GM12878 (cell line): ENCODE measurements at regions not wholly inside any gene's neighbourhood (a gene's known extent, or its start where the extent isn't known, plus 50 kb on each side); places are given as distances from the start of the nearest gene placed in this dataset.

ENCODE experiments used
- ATAC-seq: fragments of 200-7000 bp; cut with Tn5 transposase; 3 replicates; pipeline ENCODE4 v1.9.1; 2020; ENCODE audit warnings: mild to moderate bottlenecking, moderate library complexity
- BruUV-seq: library from RNA; stranded (reverse); fragments of 400-500 nt; replicated peaks from 2 replicates; lab custom pipeline; 2021; lab: Mats Ljungman, UMichigan
- CTCF ChIA-PET: fragments of 300-600 bp; sonication (Branson Sonifier 250); formaldehyde crosslinking; extraction: SDS; loops from one replicate; lab custom pipeline; 2021; ENCODE audit warnings: inconsistent platforms; lab: Yijun Ruan, JAX
- POLR2A ChIA-PET: fragments of 350-600 bp; formaldehyde crosslinking; extraction: SDS; loops from one replicate; lab custom pipeline; 2021; ENCODE audit warnings: inconsistent platforms; lab: Charles Lee
- RAD21 ChIA-PET: fragments of 300-600 bp; sonication (Branson Sonifier 250); formaldehyde crosslinking; loops from one replicate; lab custom pipeline; 2023; ENCODE audit warnings: antibody characterized with exemption; ENCODE audit not compliant: unreplicated experiment; lab: Charles Lee
- SMC1A ChIA-PET: fragments of 300-600 bp; sonication (Branson Sonifier 250); formaldehyde crosslinking; loops from one replicate; lab custom pipeline; 2023; ENCODE audit not compliant: unreplicated experiment, uncharacterized antibody; lab: Charles Lee
- DNase-seq: peaks from one replicate; pipeline ENCODE4 v3.0.0-alpha.2; 2011; ENCODE audit warnings: low read depth, low spot score
- FAIRE-seq: peaks from 3 replicates; lab custom pipeline; 2011; peaks lifted over from hg19 to GRCh38; lab: Jason Lieb, UNC
- H2AFZ ChIP-seq: 2 replicates; pipeline ENCODE4 v1.6.0; 2011; ENCODE audit warnings: low read depth, low read length, control low read depth; ENCODE audit not compliant: control insufficient read depth
- H3K27ac ChIP-seq: 2 replicates; pipeline ENCODE4 v1.5.1; 2011; ENCODE audit warnings: control low read depth; ENCODE audit not compliant: control insufficient read depth, insufficient read depth
- H3K27me3 ChIP-seq, 2 experiments: replicated peaks in 1 of 2; 2 replicates each; pipeline versions ENCODE4 v1.6.0 to v1.6.1; 2011; ENCODE audit warnings: low read length in 1 of 2; ENCODE audit not compliant: control insufficient read depth in 2 of 2, insufficient read depth in 2 of 2
- H3K36me3 ChIP-seq, 2 experiments: 2 replicates each; pipeline ENCODE4 v1.5.1; 2011; ENCODE audit warnings: low read length in 1 of 2; ENCODE audit not compliant: control insufficient read depth in 2 of 2, insufficient read depth in 2 of 2
- H3K4me1 ChIP-seq: 2 replicates; pipeline ENCODE4 v1.6.1; 2011; ENCODE audit warnings: mild to moderate bottlenecking, low read length, moderate library complexity, mixed read lengths; ENCODE audit not compliant: control insufficient read depth, insufficient read depth
- H3K4me2 ChIP-seq: 2 replicates; pipeline ENCODE4 v1.6.0; 2011; ENCODE audit warnings: control low read depth; ENCODE audit not compliant: control insufficient read depth, insufficient read depth
- H3K4me3 ChIP-seq: fragments of 200-600 bp; sonication (generic); 2 replicates; pipeline ENCODE4 v1.5.1; 2016
- H3K79me2 ChIP-seq: 2 replicates; pipeline ENCODE4 v1.6.0; 2011; ENCODE audit warnings: low read length; ENCODE audit not compliant: control insufficient read depth, insufficient read depth
- H3K9ac ChIP-seq: 2 replicates; pipeline ENCODE4 v1.8.0; 2011; ENCODE audit warnings: low read length, control low read depth, mixed read lengths; ENCODE audit not compliant: control insufficient read depth, insufficient read depth
- H3K9me3 ChIP-seq: replicated peaks from 3 replicates; pipeline ENCODE4 v1.5.1; 2011; ENCODE audit warnings: mild to moderate bottlenecking, low read length; ENCODE audit not compliant: control insufficient read depth, insufficient read depth
- H4K20me1 ChIP-seq: 2 replicates; pipeline ENCODE4 v1.6.0; 2011; ENCODE audit not compliant: control insufficient read depth, insufficient read depth
- BCL11A ChIP-seq: IDR thresholded peaks from 2 replicates; pipeline ENCODE4 v1.6.1; 2011; ENCODE audit warnings: low read depth, low read length
- GABPA ChIP-seq: IDR thresholded peaks from 2 replicates; pipeline ENCODE4 v1.6.1; 2014; ENCODE audit warnings: antibody characterized with exemption, low read depth, mild to moderate bottlenecking, inconsistent platforms
- MLLT1 ChIP-seq: fragments of 450-650 bp; IDR thresholded peaks from 2 replicates; pipeline ENCODE4 v1.6.1; 2016; ENCODE audit warnings: mild to moderate bottlenecking
- NR2C2 ChIP-seq: IDR thresholded peaks from 2 replicates; pipeline ENCODE4 v1.6.1; 2011; ENCODE audit warnings: borderline replicate concordance, low read depth; ENCODE audit not compliant: control insufficient read depth, insufficient read length
- PBX3 ChIP-seq: IDR thresholded peaks from 2 replicates; pipeline ENCODE4 v1.6.1; 2011; ENCODE audit warnings: mild to moderate bottlenecking, low read depth, low read length, moderate library complexity; ENCODE audit not compliant: insufficient replicate concordance
- PKNOX1 ChIP-seq: fragments of 450-650 bp; IDR thresholded peaks from 2 replicates; pipeline ENCODE4 v1.6.1; 2016; ENCODE audit warnings: mild to moderate bottlenecking
- POLR2AphosphoS5 ChIP-seq: IDR thresholded peaks from 2 replicates; pipeline ENCODE4 v1.6.1; 2011; ENCODE audit warnings: mild to moderate bottlenecking, low read length, inconsistent platforms
- ZBTB40 ChIP-seq: fragments of 450-650 bp; IDR thresholded peaks from 2 replicates; pipeline ENCODE4 v1.6.1; 2016; ENCODE audit warnings: mild to moderate bottlenecking, moderate library complexity, borderline replicate concordance
- ZSCAN29 ChIP-seq: fragments of 450-650 bp; IDR thresholded peaks from 2 replicates; pipeline ENCODE4 v1.6.1; 2017; ENCODE audit warnings: mild to moderate bottlenecking, moderate library complexity
- whole genome bisulfite sequencing: methylation state at CpG from one replicate; pipeline ENCODE4 v1.1.6; 2016; ENCODE audit warnings: low lambda C conversion rate; ENCODE audit not compliant: insufficient replicate concordance, insufficient coverage; ENCODE audit errors: missing lambda C conversion rate; 5-methylcytosine and 5-hydroxymethylcytosine counted together
- in situ Hi-C: fragments of 300-500 bp; cut with MboI; formaldehyde crosslinking; loops from 9 replicates; pipeline ENCODE4 v1.14.3; 2018; ENCODE audit warnings: mixed read lengths
- intact Hi-C: fragments of 100-400 bp; cut with micrococcal nuclease; formaldehyde crosslinking; loops from one replicate; pipeline ENCODE4 v1.14.2; 2022; ENCODE audit not compliant: unreplicated experiment

- Histone ChIP-seq H4K20me1 (no peaks in the 10 kb centered on the region), H3K27ac (no peak overlapping the region)
- no peak for TF ChIP-seq ZSCAN29
- no peak for TF ChIP-seq BCL11A
- TF ChIP-seq, all 136 proteins: peak for 0
- no peaks in the 10 kb centered on the region for H3K9me3 ChIP-seq
- no peak overlapping the region for H2AFZ ChIP-seq
- BruUV-seq: no TSS peak
- FAIRE-seq (no peak), ATAC-seq (no peak), DNase-seq (no peak)
- POLR2A ChIA-PET: no interaction called here
- no peak overlapping the region for H3K9ac ChIP-seq
- CTCF ChIA-PET: interaction anchor here (4.1 kb wide), 1 partner anchor 61 kb away, joined by 14 read pairs; no protein-coding TSS in a partner anchor
- no peaks in the 10 kb centered on the region for H3K4me1 ChIP-seq
- no peaks in the 10 kb centered on the region; a peak in 1 of 4 replicates for H3K27me3 ChIP-seq
- RAD21 ChIA-PET: no interaction called here
- WGBS: 45% methylated on average over 5 of the region's 5 CpGs
- no peak overlapping the region for H3K4me2 ChIP-seq
- in situ Hi-C loops (no loop called here), intact Hi-C loops (no loop called here)
- no peaks in the 10 kb centered on the region for H3K36me3 ChIP-seq
- no peaks in the 10 kb centered on the region for H3K79me2 ChIP-seq
- SMC1A ChIA-PET: interaction anchor here (1.5 kb wide), 2 partner anchors 10 to 61 kb away, joined by 3 read pairs; no protein-coding TSS in a partner anchor
- H3K4me3 ChIP-seq: no peak overlapping the region
Observed at GRCh38 chr2:151178207-151178606, 83.5 kb downstream of the RBM43 start.

GRCh38 chr2:151177756-151178155 is 83.9 kb downstream of the RBM43 start:
- CTCF ChIA-PET: interaction anchor here (1.0 to 4.1 kb wide), 2 partner anchors 13 to 61 kb away, joined by 4 to 14 read pairs; no protein-coding TSS in a partner anchor
- ATAC-seq: no peak
- intact Hi-C loops: no loop called here
- no TSS peak for BruUV-seq
- in situ Hi-C loops: no loop called here
- no peak for DNase-seq
- Histone ChIP-seq H3K79me2 (no peaks in the 10 kb centered on the region), H3K4me1 (no peaks in the 10 kb centered on the region), H3K36me3 (no peaks in the 10 kb centered on the region), H2AFZ (no peak overlapping the region), H3K9me3 (no peaks in the 10 kb centered on the region), H3K4me3 (no peak overlapping the region), H3K4me2 (no peak overlapping the region), H3K9ac (no peak overlapping the region), H3K27me3 (no peaks in the 10 kb centered on the region; a peak in 1 of 4 replicates), H3K27ac (no peak overlapping the region), H4K20me1 (no peaks in the 10 kb centered on the region)
- SMC1A ChIA-PET: interaction anchor here (1.5 kb wide), 2 partner anchors 10 to 62 kb away, joined by 3 read pairs; no protein-coding TSS in a partner anchor
- RAD21 ChIA-PET: no interaction called here
- POLR2A ChIA-PET: no interaction called here
- 70% methylated on average over 4 of the region's 4 CpGs for WGBS
- no peak for FAIRE-seq
- TF ChIP-seq PKNOX1: no peak
- TF ChIP-seq GABPA: no peak
- TF ChIP-seq POLR2AphosphoS5: no peak
- TF ChIP-seq NR2C2: no peak
- TF ChIP-seq ZBTB40: no peak
- TF ChIP-seq PBX3: no peak
- TF ChIP-seq MLLT1: no peak
